HTR-8/SVneo (cell line): ENCODE measurements at regions not wholly inside any gene's neighbourhood (a gene's known extent, or its start where the extent isn't known, plus 50 kb on each side); places are given as distances from the start of the nearest gene placed in this dataset.

Experiments used
- DNase-seq: peaks from one replicate; pipeline ENCODE4 v3.0.0; 2011; ENCODE audit warnings: low spot score, mixed read lengths; ENCODE audit not compliant: insufficient read length
- FAIRE-seq: peaks from 2 replicates; lab custom pipeline; 2011; peaks lifted over from hg19 to GRCh38; lab: Jason Lieb, UNC

- DNase-seq, result no peak
- FAIRE-seq, result no peak
These were observed 143.7 kb downstream of the FGF9 start for GRCh38 chr13:21814604-21815003.

- DNase-seq, result no peak
- no peak for FAIRE-seq
These were observed 147.0 kb downstream of the FGF9 start for GRCh38 chr13:21817878-21818277.

GRCh38 chr13:21822029-21822428 is 151.2 kb downstream of the FGF9 start:
- FAIRE-seq, result no peak
- no peak for DNase-seq

- no peak for DNase-seq
- FAIRE-seq, result no peak
These were observed 152.5 kb downstream of the FGF9 start for GRCh38 chr13:21823416-21823815.

- DNase-seq (no peak), FAIRE-seq (no peak)
These were observed 153.1 kb downstream of the FGF9 start for GRCh38 chr13:21823949-21824348.

- FAIRE-seq, result no peak
- no peak for DNase-seq
These were observed 154.3 kb downstream of the FGF9 start for GRCh38 chr13:21825186-21825585.

- DNase-seq (no peak), FAIRE-seq (no peak)
These were observed 154.9 kb downstream of the FGF9 start for GRCh38 chr13:21825801-21826200.

GRCh38 chr13:21826214-21827015 is 155.5 kb downstream of the FGF9 start:
- FAIRE-seq, result no peak

GRCh38 chr13:21831654-21832324 is 160.9 kb downstream of the FGF9 start:
- DNase-seq (no peak), FAIRE-seq (no peak)

More at GRCh38 chr13:21826214-21827015, 155.5 kb downstream of the FGF9 start:
- no peak for DNase-seq

GRCh38 chr13:21833921-21834320 is 163.0 kb downstream of the FGF9 start:
- DNase-seq (no peak), FAIRE-seq (no peak)

GRCh38 chr13:21834521-21834920 is 163.6 kb downstream of the FGF9 start:
- no peak for DNase-seq
- no peak for FAIRE-seq

- no peak for FAIRE-seq
- DNase-seq, result no peak
These were observed 166.4 kb downstream of the FGF9 start for GRCh38 chr13:21837288-21837687.

- FAIRE-seq (no peak), DNase-seq (peak; percentile 36)
These were observed 167.1 kb downstream of the FGF9 start for GRCh38 chr13:21837841-21838551.

- FAIRE-seq, result no peak
- DNase-seq, result no peak
These were observed 175.7 kb downstream of the FGF9 start for GRCh38 chr13:21846605-21847004.

GRCh38 chr13:21849323-21849722 is 178.4 kb downstream of the FGF9 start:
- no peak for FAIRE-seq
- DNase-seq, result no peak

GRCh38 chr13:21850013-21851006 is 179.4 kb downstream of the FGF9 start:
- DNase-seq (no peak), FAIRE-seq (no peak)

GRCh38 chr13:21852043-21852442 is 181.2 kb downstream of the FGF9 start:
- FAIRE-seq, result no peak
- no peak for DNase-seq

- DNase-seq (no peak), FAIRE-seq (no peak)
These were observed 182.9 kb downstream of the FGF9 start for GRCh38 chr13:21853779-21854178.

- FAIRE-seq (no peak), DNase-seq (no peak)
These were observed 197.9 kb downstream of the FGF9 start for GRCh38 chr13:21868823-21869222.

- FAIRE-seq (no peak), DNase-seq (no peak)
These were observed 200.5 kb downstream of the FGF9 start for GRCh38 chr13:21871382-21871781.
